GM19395 (cell line): ENCODE measurements at regions not wholly inside any gene's neighbourhood (a gene's known extent, or its start where the extent isn't known, plus 50 kb on each side); places are given as distances from the start of the nearest gene placed in this dataset.

ENCODE experiments used
- ATAC-seq: cut with Tn5 transposase; IDR thresholded peaks from one replicate; pipeline ENCODE4 v1.9.1; 2021; ENCODE audit warnings: mild to moderate bottlenecking, moderate library complexity; ENCODE audit not compliant: unreplicated experiment

GRCh38 chr12:91608542-91608941 lies 425.9 kb upstream of the DCN start:
- no peak for ATAC-seq

- no peak for ATAC-seq
Observed at GRCh38 chr12:91606662-91607377, 424.2 kb upstream of the DCN start.

GRCh38 chr12:91604897-91605296 lies 422.3 kb upstream of the DCN start:
- ATAC-seq = no peak

- ATAC-seq = no peak
Observed at GRCh38 chr12:91603060-91603459, 420.4 kb upstream of the DCN start.

- ATAC-seq = no peak
Observed at GRCh38 chr12:91601054-91601453, 418.4 kb upstream of the DCN start.

GRCh38 chr12:91594715-91595114 lies 412.1 kb upstream of the DCN start:
- no peak for ATAC-seq

GRCh38 chr12:91591639-91591987 lies 409.0 kb upstream of the DCN start:
- no peak for ATAC-seq

- no peak for ATAC-seq
Observed at GRCh38 chr12:91590966-91591638, 408.5 kb upstream of the DCN start.

- ATAC-seq = no peak
Observed at GRCh38 chr12:91588874-91589454, 406.3 kb upstream of the DCN start.

- ATAC-seq = no peak
Observed at GRCh38 chr12:91586015-91586414, 403.4 kb upstream of the DCN start.

GRCh38 chr12:91582811-91583210 lies 400.2 kb upstream of the DCN start:
- ATAC-seq = no peak

GRCh38 chr12:91579516-91580263 lies 397.1 kb upstream of the DCN start:
- no peak for ATAC-seq

GRCh38 chr12:91577586-91578539 lies 395.2 kb upstream of the DCN start:
- ATAC-seq = peak; percentile 84

GRCh38 chr12:91576432-91576831 lies 393.8 kb upstream of the DCN start:
- ATAC-seq = no peak

- no peak for ATAC-seq
Observed at GRCh38 chr12:91575630-91576029, 393.0 kb upstream of the DCN start.

- no peak for ATAC-seq
Observed at GRCh38 chr12:91574975-91575374, 392.4 kb upstream of the DCN start.

GRCh38 chr12:91574391-91574790 lies 391.8 kb upstream of the DCN start:
- no peak for ATAC-seq

- no peak for ATAC-seq
Observed at GRCh38 chr12:91572869-91573268, 390.3 kb upstream of the DCN start.

- ATAC-seq = no peak
Observed at GRCh38 chr12:91567100-91567485, 384.5 kb upstream of the DCN start.

- ATAC-seq = no peak
Observed at GRCh38 chr12:91566328-91567099, 383.9 kb upstream of the DCN start.
